IMR-90 (cell line): ENCODE measurements at regions not wholly inside any gene's neighbourhood (a gene's known extent, or its start where the extent isn't known, plus 50 kb on each side); places are given as distances from the start of the nearest gene placed in this dataset.

Source experiments
- BHLHE40 ChIP-seq: fragments of 150-350 bp; IDR thresholded peaks from 2 replicates; pipeline ENCODE4 v1.6.1; 2016; ENCODE audit warnings: mild to moderate bottlenecking, low read depth, low read length
- CEBPB ChIP-seq: IDR thresholded peaks from 2 replicates; pipeline ENCODE4 v1.6.1; 2012; ENCODE audit warnings: low read depth, low read length, improper control_type of control experiment
- CHD1 ChIP-seq: IDR thresholded peaks from 2 replicates; pipeline ENCODE4 v1.6.1; 2012; ENCODE audit warnings: low read depth, low read length, improper control_type of control experiment
- CTCF ChIP-seq: conservative IDR thresholded peaks from 2 replicates; pipeline ENCODE4 v1.5.1; 2012; ENCODE audit warnings: mild to moderate bottlenecking, low read depth, low read length, improper control_type of control experiment
- FOS ChIP-seq: fragments of 150-350 bp; IDR thresholded peaks from 2 replicates; pipeline ENCODE4 v1.6.1; 2016; ENCODE audit warnings: low read depth, low read length
- MAFK ChIP-seq: IDR thresholded peaks from 2 replicates; pipeline ENCODE4 v1.6.1; 2012; ENCODE audit warnings: low read depth, low read length, improper control_type of control experiment
- MAZ ChIP-seq: IDR thresholded peaks from 2 replicates; pipeline ENCODE4 v1.6.1; 2012; ENCODE audit warnings: low read depth, mild to moderate bottlenecking, low read length, improper control_type of control experiment, moderate library complexity, borderline replicate concordance
- MXI1 ChIP-seq: IDR thresholded peaks from 2 replicates; pipeline ENCODE4 v1.6.1; 2012; ENCODE audit warnings: low read depth, mild to moderate bottlenecking, low read length, moderate library complexity, borderline replicate concordance
- NFE2L2 ChIP-seq: fragments of 150-350 bp; IDR thresholded peaks from 2 replicates; pipeline ENCODE4 v1.6.1; 2016; ENCODE audit warnings: low read depth, mild to moderate bottlenecking, low read length
- POLR2A ChIP-seq: IDR thresholded peaks from 2 replicates; pipeline ENCODE4 v1.6.1; 2012; ENCODE audit warnings: mild to moderate bottlenecking, low read depth, low read length
- RAD21 ChIP-seq: IDR thresholded peaks from 2 replicates; pipeline ENCODE4 v1.6.1; 2012; ENCODE audit warnings: low read length, improper control_type of control experiment
- RFX5 ChIP-seq: IDR thresholded peaks from 2 replicates; pipeline ENCODE4 v1.8.0; 2012; ENCODE audit warnings: low read depth, mild to moderate bottlenecking, low read length, moderate library complexity
- SMC3 ChIP-seq: fragments of 150-350 bp; IDR thresholded peaks from 2 replicates; pipeline ENCODE4 v1.6.1; 2016; ENCODE audit warnings: low read depth, mild to moderate bottlenecking, antibody characterized with exemption, low read length, moderate library complexity
- USF2 ChIP-seq: fragments of 150-350 bp; IDR thresholded peaks from 2 replicates; pipeline ENCODE4 v1.6.1; 2017; ENCODE audit warnings: mild to moderate bottlenecking, antibody characterized with exemption, low read length, low read depth

DNA sequence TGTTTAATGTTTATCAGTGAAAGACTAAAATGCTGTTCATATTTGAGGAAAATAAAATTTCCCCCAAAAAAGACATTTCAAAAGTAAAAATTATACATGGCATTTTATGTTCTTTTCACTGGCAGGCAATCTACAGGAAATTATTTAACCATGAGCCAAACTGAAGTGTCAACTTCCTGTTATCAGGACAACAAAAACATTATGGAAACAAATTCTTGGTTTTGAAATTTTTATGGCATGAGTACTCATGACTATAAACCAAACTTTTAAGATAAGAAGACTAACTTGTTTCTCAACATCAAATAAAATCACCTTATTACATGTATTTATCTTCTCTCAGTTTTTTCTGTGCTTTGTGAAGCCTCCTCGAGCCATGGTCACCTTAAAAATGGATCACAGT lies 698.6 kb downstream of the LTN1 start:
- TF ChIP-seq CTCF, result no peak
- TF ChIP-seq MAFK, result no peak
- TF ChIP-seq POLR2A, result no peak
- TF ChIP-seq MXI1, result no peak
- TF ChIP-seq RFX5, result no peak
- TF ChIP-seq RAD21, result no peak
- no peak for TF ChIP-seq MAZ
- TF ChIP-seq USF2, result no peak
- peak; percentile 23; the same call in 1 of the 2 replicates for TF ChIP-seq CEBPB
- TF ChIP-seq NFE2L2, result no peak
- TF ChIP-seq FOS, result no peak
- no peak for TF ChIP-seq SMC3
- no peak for TF ChIP-seq CHD1
- TF ChIP-seq BHLHE40, result no peak
